ENCODE measurements at regions not wholly inside any gene's neighbourhood (a gene's known extent, or its start where the extent isn't known, plus 50 kb on each side); places are given as distances from the start of the nearest gene placed in this dataset.
"Not testable (repeated sequence)": the region's sequence is repeated elsewhere in the genome, so short reads cannot be mapped to it uniquely, and the experiment has no call there.

DNA sequence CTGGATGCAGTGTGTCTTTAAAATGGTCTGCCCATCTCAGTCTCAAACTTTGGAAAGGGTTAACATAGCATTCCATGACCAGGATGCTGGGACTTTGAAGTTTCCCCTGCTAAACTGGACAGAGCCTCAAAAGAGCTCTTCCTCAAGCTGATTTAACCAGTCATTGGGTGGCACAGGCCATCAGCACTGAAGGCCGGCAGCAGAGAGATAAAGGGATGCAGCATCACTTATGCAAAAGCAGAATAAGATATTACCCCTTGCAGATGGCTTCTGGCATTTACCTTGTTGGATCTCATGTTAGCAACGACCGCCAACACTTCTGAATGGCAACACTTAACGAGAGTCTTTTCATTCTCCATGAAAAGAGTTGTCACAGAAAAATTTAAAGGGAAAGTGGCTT, 179.0 kb downstream of the LMLN start:
- TF ChIP-seq FOS (IDR thresholded peaks at IDR 0.05; ENCODE audit: low read depth, low read length); CTCF (conservative IDR thresholded peaks at IDR 0.05; ENCODE audit: low read depth, low read length): not testable (repeated sequence)
- TF ChIP-seq, protein P1, sequence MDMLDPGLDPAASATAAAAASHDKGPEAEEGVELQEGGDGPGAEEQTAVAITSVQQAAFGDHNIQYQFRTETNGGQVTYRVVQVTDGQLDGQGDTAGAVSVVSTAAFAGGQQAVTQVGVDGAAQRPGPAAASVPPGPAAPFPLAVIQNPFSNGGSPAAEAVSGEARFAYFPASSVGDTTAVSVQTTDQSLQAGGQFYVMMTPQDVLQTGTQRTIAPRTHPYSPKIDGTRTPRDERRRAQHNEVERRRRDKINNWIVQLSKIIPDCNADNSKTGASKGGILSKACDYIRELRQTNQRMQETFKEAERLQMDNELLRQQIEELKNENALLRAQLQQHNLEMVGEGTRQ (IDR thresholded peaks at IDR 0.05; ENCODE audit: low read depth, low read length): not testable (repeated sequence)
